ENCODE measurements at regions not wholly inside any gene's neighbourhood (a gene's known extent, or its start where the extent isn't known, plus 50 kb on each side); places are given as distances from the start of the nearest gene placed in this dataset.

DNA sequence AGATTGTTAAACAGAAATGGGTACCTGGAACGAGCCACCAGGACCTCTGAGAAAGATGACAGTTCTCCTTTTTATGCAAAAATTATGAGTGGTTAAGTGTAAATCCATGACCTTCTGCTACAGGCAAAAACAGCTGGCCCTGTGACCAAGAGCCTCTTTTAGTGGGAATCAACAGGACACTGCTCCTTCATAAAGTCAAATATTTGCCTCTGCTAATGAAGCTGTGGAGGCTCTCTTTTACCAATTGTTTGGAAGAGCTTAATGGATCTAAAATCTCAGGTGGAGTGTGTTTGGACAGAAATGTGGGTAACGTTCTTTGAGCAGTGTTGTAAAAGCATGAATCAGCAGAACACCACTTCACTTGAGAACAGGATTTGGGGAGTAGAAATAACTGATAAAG is 117.5 kb upstream of the PCSK2 start:
- no peaks in the 10 kb centered on the region for H3K36me3 ChIP-seq
- no peaks in the 10 kb centered on the region for H3K9me3 ChIP-seq
- H3K27me3 ChIP-seq: no peaks in the 10 kb centered on the region
- H3K27ac ChIP-seq: no peak overlapping the region
- intact Hi-C loops (cut with DNase I; ENCODE audit: low total_unique reads): no loop called here
- H3K4me3 ChIP-seq: no peak overlapping the region
- H3K4me1 ChIP-seq: no peaks in the 10 kb centered on the region
- TF ChIP-seq EP300 (IDR thresholded peaks at IDR 0.05) (no peak), POLR2AphosphoS5 (IDR thresholded peaks at IDR 0.05) (no peak), POLR2A (IDR thresholded peaks at IDR 0.05) (no peak)
- TF ChIP-seq, protein P1, sequence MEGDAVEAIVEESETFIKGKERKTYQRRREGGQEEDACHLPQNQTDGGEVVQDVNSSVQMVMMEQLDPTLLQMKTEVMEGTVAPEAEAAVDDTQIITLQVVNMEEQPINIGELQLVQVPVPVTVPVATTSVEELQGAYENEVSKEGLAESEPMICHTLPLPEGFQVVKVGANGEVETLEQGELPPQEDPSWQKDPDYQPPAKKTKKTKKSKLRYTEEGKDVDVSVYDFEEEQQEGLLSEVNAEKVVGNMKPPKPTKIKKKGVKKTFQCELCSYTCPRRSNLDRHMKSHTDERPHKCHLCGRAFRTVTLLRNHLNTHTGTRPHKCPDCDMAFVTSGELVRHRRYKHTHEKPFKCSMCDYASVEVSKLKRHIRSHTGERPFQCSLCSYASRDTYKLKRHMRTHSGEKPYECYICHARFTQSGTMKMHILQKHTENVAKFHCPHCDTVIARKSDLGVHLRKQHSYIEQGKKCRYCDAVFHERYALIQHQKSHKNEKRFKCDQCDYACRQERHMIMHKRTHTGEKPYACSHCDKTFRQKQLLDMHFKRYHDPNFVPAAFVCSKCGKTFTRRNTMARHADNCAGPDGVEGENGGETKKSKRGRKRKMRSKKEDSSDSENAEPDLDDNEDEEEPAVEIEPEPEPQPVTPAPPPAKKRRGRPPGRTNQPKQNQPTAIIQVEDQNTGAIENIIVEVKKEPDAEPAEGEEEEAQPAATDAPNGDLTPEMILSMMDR (IDR thresholded peaks at IDR 0.05): no peak
- DNase-seq: peak in 1 of 2 donors; percentile 3
- 32 to 44% (median 40%) methylated on average over 2 of the region's 2 CpGs for WGBS, 5 donors

DNA sequence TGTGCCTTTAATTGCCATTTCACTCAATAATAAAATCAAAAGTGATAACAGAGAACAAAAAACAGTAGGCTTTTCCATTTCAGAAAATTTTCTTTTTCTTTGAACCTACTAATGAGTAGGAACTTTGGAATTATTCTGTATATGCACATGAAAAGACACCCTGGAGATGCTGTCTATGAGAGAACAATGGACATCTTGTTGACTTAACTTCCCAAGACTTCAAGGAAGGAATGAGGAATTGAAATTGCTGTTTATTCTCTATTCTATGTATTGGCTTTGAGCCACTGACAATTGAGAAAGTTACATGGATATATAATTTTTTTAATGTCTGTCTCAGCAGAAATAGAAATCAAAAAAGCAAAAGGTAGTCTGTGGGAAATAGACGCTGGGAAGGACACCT is 98.6 kb upstream of the PCSK2 start:
- intact Hi-C loops (cut with DNase I; ENCODE audit: low total_unique reads): no loop called here
- TF ChIP-seq, protein P1 (IDR thresholded peaks at IDR 0.05): no peak
- TF ChIP-seq POLR2AphosphoS5 (IDR thresholded peaks at IDR 0.05) (no peak), EP300 (IDR thresholded peaks at IDR 0.05) (no peak), POLR2A (IDR thresholded peaks at IDR 0.05) (no peak)
- DNase-seq: no peak
- Histone ChIP-seq H3K4me1 (no peaks in the 10 kb centered on the region), H3K4me3 (no peak overlapping the region), H3K27ac (no peak overlapping the region), H3K9me3 (peaks cover 0 to 3% (median 0%) of the 10 kb centered on the region in 4 donors), H3K36me3 (no peaks in the 10 kb centered on the region), H3K27me3 (no peaks in the 10 kb centered on the region)
- WGBS, 5 donors: 74 to 88% (median 84%) methylated on average over 1 of the region's 1 CpG

DNA sequence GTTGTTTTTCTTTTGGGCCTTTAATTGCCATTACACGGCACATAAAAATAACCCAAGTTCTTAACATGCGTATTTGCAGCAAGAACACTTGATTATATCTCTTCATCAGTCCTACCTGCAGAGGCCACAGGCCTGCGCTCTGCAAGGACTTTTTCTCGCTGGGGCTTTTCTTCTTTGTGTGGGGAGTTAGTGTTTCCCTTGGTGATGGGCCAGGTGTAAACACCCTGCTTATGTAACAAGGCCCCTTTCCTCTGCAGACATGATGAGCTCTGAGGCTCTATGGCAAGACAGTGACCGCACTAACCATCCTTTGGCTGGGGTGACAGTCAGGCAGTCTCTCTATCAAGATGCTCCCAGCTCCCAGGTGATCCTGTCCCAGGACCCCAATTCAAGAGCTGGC is 97.8 kb upstream of the PCSK2 start:
- Histone ChIP-seq H3K4me1 (no peaks in the 10 kb centered on the region), H3K4me3 (no peak overlapping the region), H3K27me3 (no peaks in the 10 kb centered on the region), H3K36me3 (no peaks in the 10 kb centered on the region), H3K9me3 (no peaks in the 10 kb centered on the region), H3K27ac (no peak overlapping the region)
- DNase-seq: no peak
- WGBS, 5 donors: 74 to 79% (median 75%) methylated on average over 5 of the region's 5 CpGs
- TF ChIP-seq POLR2AphosphoS5 (IDR thresholded peaks at IDR 0.05) (no peak), POLR2A (IDR thresholded peaks at IDR 0.05) (no peak), EP300 (IDR thresholded peaks at IDR 0.05) (no peak)
- TF ChIP-seq, protein P1 (IDR thresholded peaks at IDR 0.05): no peak
- intact Hi-C loops (cut with DNase I; ENCODE audit: low total_unique reads): no loop called here

DNA sequence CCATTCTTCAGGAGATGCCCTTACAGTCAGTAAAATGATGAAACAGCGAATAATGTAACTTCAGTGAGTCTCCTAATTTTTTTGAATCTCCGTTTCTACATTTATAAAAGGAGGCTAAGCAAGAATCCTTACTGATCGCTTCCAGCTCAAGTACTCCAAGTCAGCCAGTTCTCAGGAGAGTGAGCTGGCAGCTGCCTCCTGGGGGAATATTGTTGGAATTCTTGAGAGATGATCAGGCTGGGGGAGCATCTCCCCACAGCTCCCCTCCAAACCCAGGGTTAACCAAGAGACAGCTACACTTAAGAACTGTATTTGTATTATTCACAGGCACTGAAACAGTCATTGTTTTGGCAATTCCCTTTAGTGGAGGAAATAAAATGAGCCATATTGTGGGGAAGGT is 89.1 kb upstream of the PCSK2 start:
- H3K9me3 ChIP-seq: no peaks in the 10 kb centered on the region
- H3K27ac ChIP-seq: no peak overlapping the region
- H3K27me3 ChIP-seq: no peaks in the 10 kb centered on the region
- no peak overlapping the region for H3K4me3 ChIP-seq
- TF ChIP-seq POLR2A (IDR thresholded peaks at IDR 0.05) (no peak), POLR2AphosphoS5 (IDR thresholded peaks at IDR 0.05) (no peak), EP300 (IDR thresholded peaks at IDR 0.05) (no peak)
- TF ChIP-seq, protein P1 (IDR thresholded peaks at IDR 0.05): no peak
- intact Hi-C loops (cut with DNase I; ENCODE audit: low total_unique reads): no loop called here
- 79 to 94% (median 93%) methylated on average over 3 of the region's 3 CpGs for WGBS, 5 donors
- H3K36me3 ChIP-seq: no peaks in the 10 kb centered on the region
- DNase-seq: no peak
- no peaks in the 10 kb centered on the region for H3K4me1 ChIP-seq

Measured in stomach (tissue), 8 donors.